H9 (cell line): ENCODE measurements at regions not wholly inside any gene's neighbourhood (a gene's known extent, or its start where the extent isn't known, plus 50 kb on each side); places are given as distances from the start of the nearest gene placed in this dataset.

Experiments
- DNase-seq: peaks from one replicate; pipeline ENCODE4 v3.0.0-alpha.2; 2017
- H2AFZ ChIP-seq: one replicate; pipeline ENCODE4 v1.6.1; 2013; ENCODE audit warnings: mild to moderate bottlenecking, low read length, control low read depth, moderate library complexity
- H2AK5ac ChIP-seq: 2 replicates; pipeline ENCODE4 v1.6.1; 2013; ENCODE audit warnings: low read length, control low read depth, mixed read lengths; ENCODE audit not compliant: insufficient read length
- H2BK120ac ChIP-seq: one replicate; pipeline ENCODE4 v1.6.1; 2013; ENCODE audit warnings: low read depth, mild to moderate bottlenecking, low read length, control low read depth, inconsistent platforms; ENCODE audit not compliant: poor library complexity, severe bottlenecking
- H2BK12ac ChIP-seq: 2 replicates; pipeline ENCODE4 v1.6.1; 2013; ENCODE audit warnings: low read length, control low read depth, mixed read lengths, low read depth; ENCODE audit not compliant: insufficient read length
- H2BK15ac ChIP-seq: 2 replicates; pipeline ENCODE4 v1.6.1; 2013; ENCODE audit warnings: low read depth, low read length, control low read depth
- H2BK20ac ChIP-seq: one replicate; pipeline ENCODE4 v1.6.1; 2013; ENCODE audit warnings: low read depth, mild to moderate bottlenecking, low read length, control low read depth, inconsistent platforms; ENCODE audit not compliant: poor library complexity, severe bottlenecking
- H2BK5ac ChIP-seq: 2 replicates; pipeline ENCODE4 v1.6.1; 2013; ENCODE audit warnings: low read length, control low read depth, mixed read lengths; ENCODE audit not compliant: insufficient read length
- H3K14ac ChIP-seq: 2 replicates; pipeline ENCODE4 v1.6.1; 2013; ENCODE audit warnings: low read length, control low read depth; ENCODE audit not compliant: insufficient read depth
- H3K18ac ChIP-seq: 2 replicates; pipeline ENCODE4 v1.6.1; 2013; ENCODE audit warnings: low read depth, mild to moderate bottlenecking, mixed read lengths, low read length, control low read depth; ENCODE audit not compliant: insufficient read length
- H3K23ac ChIP-seq: 2 replicates; pipeline ENCODE4 v1.6.1; 2013; ENCODE audit warnings: low read length, control low read depth, mixed read lengths, low read depth; ENCODE audit not compliant: insufficient read length
- H3K23me2 ChIP-seq: 2 replicates; pipeline ENCODE4 v1.6.1; 2013; ENCODE audit warnings: low read depth, mild to moderate bottlenecking, mixed read lengths, low read length, control low read depth; ENCODE audit not compliant: insufficient read length, poor library complexity, severe bottlenecking
- H3K27ac ChIP-seq: 2 replicates; pipeline ENCODE4 v1.5.1; 2013; ENCODE audit warnings: low read length, control low read depth, mixed read lengths, low read depth; ENCODE audit not compliant: insufficient read length
- H3K27me3 ChIP-seq: 2 replicates; pipeline ENCODE4 v1.6.1; 2013; ENCODE audit warnings: low read length, control low read depth, inconsistent platforms; ENCODE audit not compliant: insufficient read depth
- H3K4ac ChIP-seq: 2 replicates; pipeline ENCODE4 v1.6.1; 2013; ENCODE audit warnings: low read depth, mild to moderate bottlenecking, control low read depth, inconsistent platforms, low read length, moderate library complexity
- H3K4me1 ChIP-seq: 2 replicates; pipeline ENCODE4 v1.6.1; 2013; ENCODE audit warnings: low read length, control low read depth, inconsistent platforms; ENCODE audit not compliant: insufficient read depth
- H3K4me2 ChIP-seq: 2 replicates; pipeline ENCODE4 v1.6.1; 2013; ENCODE audit warnings: low read length, control low read depth, mixed read lengths; ENCODE audit not compliant: insufficient read length, insufficient read depth
- H3K56ac ChIP-seq: 2 replicates; pipeline ENCODE4 v1.6.1; 2013; ENCODE audit warnings: low read depth, mild to moderate bottlenecking, mixed read lengths, low read length, control low read depth; ENCODE audit not compliant: insufficient read length
- H3K79me1 ChIP-seq: 2 replicates; pipeline ENCODE4 v1.6.1; 2013; ENCODE audit warnings: low read depth, mild to moderate bottlenecking, moderate library complexity, low read length, control low read depth, inconsistent platforms; ENCODE audit not compliant: insufficient read depth, poor library complexity, severe bottlenecking
- H3K79me2 ChIP-seq: 2 replicates; pipeline ENCODE4 v1.6.1; 2013; ENCODE audit warnings: low read length, control low read depth, inconsistent platforms; ENCODE audit not compliant: insufficient read depth
- H3K9ac ChIP-seq: 2 replicates; pipeline ENCODE4 v1.6.1; 2013; ENCODE audit warnings: low read length, control low read depth, mixed read lengths; ENCODE audit not compliant: insufficient read length; ENCODE audit errors: extremely low read depth
- H3K9me3 ChIP-seq: one replicate; pipeline ENCODE4 v1.6.1; 2013; ENCODE audit warnings: low read depth, low read length, inconsistent platforms; ENCODE audit not compliant: control insufficient read depth
- H3T11ph ChIP-seq: one replicate; pipeline ENCODE4 v1.6.1; 2013; ENCODE audit warnings: mild to moderate bottlenecking, low read length, control low read depth, inconsistent platforms
- H4K20me1 ChIP-seq: one replicate; pipeline ENCODE4 v1.6.1; 2013; ENCODE audit not compliant: control insufficient read depth, insufficient read length, insufficient read depth
- H4K5ac ChIP-seq: 2 replicates; pipeline ENCODE4 v1.6.1; 2013; ENCODE audit warnings: low read depth, mild to moderate bottlenecking, mixed read lengths, low read length, control low read depth; ENCODE audit not compliant: insufficient read length
- H4K8ac ChIP-seq: replicated peaks from 2 replicates; pipeline ENCODE4 v1.6.1; 2013; ENCODE audit warnings: low read length, control low read depth, mixed read lengths, low read depth; ENCODE audit not compliant: insufficient read length
- H4K91ac ChIP-seq: 2 replicates; pipeline ENCODE4 v1.6.1; 2013; ENCODE audit warnings: low read depth, mild to moderate bottlenecking, moderate library complexity, mixed read lengths, low read length, control low read depth; ENCODE audit not compliant: insufficient read length
- H3K27ac Mint-ChIP-seq, 3 experiments: 2 replicates in 2 of 3; 3 replicates in 1 of 3; pipeline ENCODE4 v1.8.0; 2020 to 2021; ENCODE audit warnings: mixed read lengths in 3 of 3, mild to moderate bottlenecking in 1 of 3, moderate library complexity in 1 of 3
- H3K27me3 Mint-ChIP-seq: 2 replicates; pipeline ENCODE4 v1.8.0; 2021; ENCODE audit warnings: low read depth, mild to moderate bottlenecking, moderate library complexity, mixed read lengths
- H3K36me3 Mint-ChIP-seq, 3 experiments: 2 replicates in 2 of 3; 3 replicates in 1 of 3; pipeline ENCODE4 v1.8.0; 2020 to 2021; ENCODE audit warnings: low read depth in 3 of 3, mixed read lengths in 3 of 3; ENCODE audit not compliant: insufficient read depth in 1 of 3
- H3K4me1 Mint-ChIP-seq, 2 experiments: 2 replicates each; pipeline ENCODE4 v1.8.0; 2020; ENCODE audit warnings: mixed read lengths in 2 of 2
- H3K4me3 Mint-ChIP-seq, 2 experiments: 2 replicates in 1 of 2; 3 replicates in 1 of 2; pipeline ENCODE4 v1.8.0; 2020 to 2021; ENCODE audit warnings: mild to moderate bottlenecking in 2 of 2, mixed read lengths in 2 of 2, moderate library complexity in 1 of 2
- H3K9me3 Mint-ChIP-seq, 2 experiments: 2 replicates in 1 of 2; 3 replicates in 1 of 2; pipeline ENCODE4 v1.8.0; 2020; ENCODE audit warnings: mild to moderate bottlenecking in 2 of 2, mixed read lengths in 2 of 2, moderate library complexity in 1 of 2
- WGBS: extraction: QIAGEN DNeasy Blood & Tissue Kit; methylation state at CpG from one replicate; pipeline ENCODE4 v1.1.7; 2013; ENCODE audit warnings: missing lambda C conversion rate, low lambda C conversion rate, mixed read lengths; ENCODE audit not compliant: insufficient read length; ENCODE audit errors: extremely low coverage; 5-methylcytosine and 5-hydroxymethylcytosine counted together
- TF ChIP-seq, protein P1 (sequence below): fragments of 200-600 bp; sonication (generic); conservative IDR thresholded peaks from 3 replicates; pipeline ENCODE4 v1.8.0; 2021; ENCODE audit warnings: antibody characterized with exemption, mild to moderate bottlenecking

DNA sequence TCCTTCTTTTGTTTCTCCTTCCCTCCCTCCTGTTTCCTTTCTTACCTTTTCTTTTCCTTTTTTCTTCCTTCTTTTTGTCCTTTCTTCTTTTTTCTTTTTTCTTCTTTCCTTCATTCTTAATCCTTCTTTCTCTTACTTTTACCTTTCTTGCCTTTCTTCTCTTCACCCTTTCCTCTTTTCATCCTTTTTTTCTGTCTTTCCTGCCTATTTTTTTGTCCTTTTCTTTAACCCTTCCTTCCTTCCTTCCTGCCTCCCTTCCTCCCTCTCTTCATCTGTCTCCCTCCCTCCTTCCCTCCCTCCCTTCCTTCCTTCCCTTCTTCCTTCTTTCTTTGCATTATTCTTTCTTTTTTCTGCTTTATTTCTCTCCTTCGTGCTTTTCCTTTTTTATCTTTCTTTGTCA lies 160.7 kb downstream of the AXIN2 start:
- Histone ChIP-seq H3T11ph (no peak overlapping the region), H2AK5ac (no peak overlapping the region), H3K4me1 (no peaks in the 10 kb centered on the region), H2AFZ (no peak overlapping the region), H3K9me3 (no peaks in the 10 kb centered on the region), H4K20me1 (no peaks in the 10 kb centered on the region), H3K79me2 (no peaks in the 10 kb centered on the region), H3K4me2 (no peak overlapping the region), H3K23me2 (no peaks in the 10 kb centered on the region), H2BK15ac (no peak overlapping the region), H3K4ac (no peak overlapping the region), H3K27me3 (no peaks in the 10 kb centered on the region), H4K91ac (no peak overlapping the region), H3K9ac (no peak overlapping the region), H3K27ac (no peak overlapping the region), H3K79me1 (no peaks in the 10 kb centered on the region), H2BK20ac (no peak overlapping the region), H2BK12ac (no peak overlapping the region), H2BK120ac (no peak overlapping the region), H3K23ac (no peak overlapping the region), H2BK5ac (no peak overlapping the region), H3K14ac (no peak overlapping the region), H3K18ac (no peak overlapping the region), H3K56ac (no peak overlapping the region), H4K5ac (no peak overlapping the region), H4K8ac (no peak overlapping the region)
- Mint-ChIP-seq H3K36me3 (no peaks in the 10 kb centered on the region; a peak in 1 of 7 replicates), H3K27me3 (no peaks in the 10 kb centered on the region; the same call in 1 of the 2 replicates), H3K27ac (peak overlapping the region in 1 of 3 experiments; percentile 22; a peak in 1 of 7 replicates), H3K9me3 (no peaks in the 10 kb centered on the region; a peak in 1 of 5 replicates), H3K4me1 (peaks cover 11 to 14% of the 10 kb centered on the region in 2 experiments), H3K4me3 (no peak overlapping the region)
- DNase-seq: no peak
- no CpG with 5 or more reads among the region's 1 CpG for WGBS
- TF ChIP-seq, protein P1, sequence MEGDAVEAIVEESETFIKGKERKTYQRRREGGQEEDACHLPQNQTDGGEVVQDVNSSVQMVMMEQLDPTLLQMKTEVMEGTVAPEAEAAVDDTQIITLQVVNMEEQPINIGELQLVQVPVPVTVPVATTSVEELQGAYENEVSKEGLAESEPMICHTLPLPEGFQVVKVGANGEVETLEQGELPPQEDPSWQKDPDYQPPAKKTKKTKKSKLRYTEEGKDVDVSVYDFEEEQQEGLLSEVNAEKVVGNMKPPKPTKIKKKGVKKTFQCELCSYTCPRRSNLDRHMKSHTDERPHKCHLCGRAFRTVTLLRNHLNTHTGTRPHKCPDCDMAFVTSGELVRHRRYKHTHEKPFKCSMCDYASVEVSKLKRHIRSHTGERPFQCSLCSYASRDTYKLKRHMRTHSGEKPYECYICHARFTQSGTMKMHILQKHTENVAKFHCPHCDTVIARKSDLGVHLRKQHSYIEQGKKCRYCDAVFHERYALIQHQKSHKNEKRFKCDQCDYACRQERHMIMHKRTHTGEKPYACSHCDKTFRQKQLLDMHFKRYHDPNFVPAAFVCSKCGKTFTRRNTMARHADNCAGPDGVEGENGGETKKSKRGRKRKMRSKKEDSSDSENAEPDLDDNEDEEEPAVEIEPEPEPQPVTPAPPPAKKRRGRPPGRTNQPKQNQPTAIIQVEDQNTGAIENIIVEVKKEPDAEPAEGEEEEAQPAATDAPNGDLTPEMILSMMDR: no peak
